ENCODE measurements at regions not wholly inside any gene's neighbourhood (a gene's known extent, or its start where the extent isn't known, plus 50 kb on each side); places are given as distances from the start of the nearest gene placed in this dataset.
"Not testable (repeated sequence)": the region's sequence is repeated elsewhere in the genome, so short reads cannot be mapped to it uniquely, and the experiment has no call there.

GRCh38 chr6:90362318-90362717 lies 65.7 kb upstream of the BACH2 start:
- ChIA-PET CTCF (interaction anchor here (1.0 kb wide), 2 partner anchors 8 to 30 kb away, joined by 3 read pairs; no protein-coding TSS in a partner anchor), POLR2A (interaction anchor here (0.7 kb wide), 1 partner anchor 68 kb away, joined by 3 read pairs; no protein-coding TSS in a partner anchor)
- DNase-seq (ENCODE audit: low read depth, low spot score), result no peak
- no peak overlapping the region for H3K4me3 ChIP-seq (ENCODE audit: low read depth, low read length)
- TF ChIP-seq CTCF (IDR thresholded peaks at IDR 0.05; ENCODE audit: insufficient read depth, low read length, missing control alignments), result no peak

GRCh38 chr6:90361174-90361573 lies 64.5 kb upstream of the BACH2 start:
- ChIA-PET CTCF (interaction anchor here (1.0 kb wide), 2 partner anchors 14 to 379 kb away, joined by 3 read pairs; no protein-coding TSS in a partner anchor), POLR2A (interaction anchor here (0.7 kb wide), 1 partner anchor 57 kb away, joined by 3 read pairs; no protein-coding TSS in a partner anchor)
- H3K4me3 ChIP-seq (ENCODE audit: low read depth, low read length), result no peak overlapping the region
- no peak for DNase-seq (ENCODE audit: low read depth, low spot score)
- no peak for TF ChIP-seq CTCF (IDR thresholded peaks at IDR 0.05; ENCODE audit: insufficient read depth, low read length, missing control alignments)

DNA sequence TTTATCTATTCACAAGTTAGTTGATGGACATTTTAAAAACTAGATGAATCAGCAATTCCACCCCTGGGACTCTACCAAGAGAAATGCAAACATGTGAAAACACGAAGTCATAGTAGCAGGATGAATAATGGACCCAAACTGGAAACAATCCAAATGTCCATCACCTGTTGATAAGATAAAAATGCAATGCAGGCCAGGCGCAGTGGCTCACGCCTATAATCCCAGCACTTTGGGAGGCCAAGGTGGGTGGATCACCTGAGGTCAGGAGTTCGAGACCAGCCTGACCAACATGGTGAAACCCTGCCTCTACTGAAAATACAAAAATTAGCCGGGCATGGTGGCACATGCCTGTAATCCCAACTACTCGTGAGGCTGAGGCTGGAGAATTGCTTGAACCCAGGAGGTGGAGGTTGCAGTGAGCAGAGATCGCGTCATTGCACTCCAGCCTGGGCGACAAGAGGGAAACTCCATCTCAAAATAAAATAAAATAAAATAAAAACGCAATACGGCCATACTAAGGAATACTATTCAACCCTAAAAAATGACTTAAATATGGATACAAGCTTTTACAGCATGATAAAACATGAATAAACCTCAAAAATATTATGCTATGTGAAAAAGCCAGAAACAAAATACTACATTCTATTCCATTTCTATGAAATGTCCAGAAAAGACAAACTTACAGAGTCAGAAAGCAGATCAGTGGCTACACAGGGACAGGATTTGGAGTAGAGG lies 61.6 kb upstream of the BACH2 start:
- POLR2A ChIA-PET; H3K4me3 ChIP-seq (ENCODE audit: low read depth, low read length); DNase-seq (ENCODE audit: low read depth, low spot score): not testable (repeated sequence)
- CTCF ChIA-PET, result interaction anchor here (1.0 kb wide), 1 partner anchor 17 kb away, joined by 4 read pairs; no protein-coding TSS in a partner anchor

- H3K4me3 ChIP-seq (ENCODE audit: low read depth, low read length), result no peak overlapping the region
- ChIA-PET CTCF (no interaction called here), POLR2A (no interaction called here)
- no peak for DNase-seq (ENCODE audit: low read depth, low spot score)
- TF ChIP-seq CTCF (IDR thresholded peaks at IDR 0.05; ENCODE audit: insufficient read depth, low read length, missing control alignments), result no peak
Measured at GRCh38 chr6:90356012-90356421, 59.4 kb upstream of the BACH2 start.

GRCh38 chr6:90354961-90355360 lies 58.3 kb upstream of the BACH2 start:
- DNase-seq (ENCODE audit: low read depth, low spot score), result no peak
- ChIA-PET CTCF (interaction anchor here (1.0 kb wide), 1 partner anchor 11 kb away, joined by 3 read pairs; no protein-coding TSS in a partner anchor), POLR2A (interaction anchor here (0.8 kb wide), 1 partner anchor 69 kb away, joined by 3 read pairs; no protein-coding TSS in a partner anchor)
- H3K4me3 ChIP-seq (ENCODE audit: low read depth, low read length), result no peak overlapping the region
- no peak for TF ChIP-seq CTCF (IDR thresholded peaks at IDR 0.05; ENCODE audit: insufficient read depth, low read length, missing control alignments)

DNA sequence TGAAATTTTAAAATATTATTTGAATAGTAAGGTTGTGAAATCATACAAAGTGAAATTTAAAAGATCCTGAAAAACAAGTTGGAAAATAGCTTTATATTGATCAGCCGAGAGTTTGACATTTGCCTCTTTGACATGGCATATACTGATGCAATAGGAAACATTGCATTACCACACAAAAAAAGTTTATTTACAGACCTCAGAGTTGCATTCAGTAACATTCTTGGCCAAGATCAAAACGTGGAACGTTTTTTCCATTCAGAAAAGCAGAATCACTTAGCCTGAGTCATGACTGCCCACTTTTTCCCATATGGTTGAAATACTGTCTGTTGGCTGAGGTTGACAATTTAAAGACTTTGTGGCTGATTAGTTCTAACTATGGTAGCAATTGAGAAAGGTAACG lies 55.1 kb upstream of the BACH2 start:
- ChIA-PET CTCF (interaction anchor here (2.5 kb wide), 1 partner anchor 8 kb away, joined by 8 read pairs; no protein-coding TSS in a partner anchor), POLR2A (no interaction called here)
- TF ChIP-seq CTCF (IDR thresholded peaks at IDR 0.05; ENCODE audit: insufficient read depth, low read length, missing control alignments), result no peak
- no peak overlapping the region for H3K4me3 ChIP-seq (ENCODE audit: low read depth, low read length)
- DNase-seq (ENCODE audit: low read depth, low spot score), result no peak
